IPS DF 6.9 (cell line): ENCODE measurements at regions not wholly inside any gene's neighbourhood (a gene's known extent, or its start where the extent isn't known, plus 50 kb on each side); places are given as distances from the start of the nearest gene placed in this dataset.

Experiments
- DNase-seq: peaks from one replicate; pipeline ENCODE4 v3.0.0-alpha.2; 2013; ENCODE audit warnings: low read depth, low spot score
- H3K27ac ChIP-seq: one replicate; pipeline ENCODE4 v1.5.1; 2013; ENCODE audit warnings: low read length, control low read depth
- H3K27me3 ChIP-seq: 2 replicates; pipeline ENCODE4 v1.6.1; 2013; ENCODE audit warnings: mild to moderate bottlenecking, low read length; ENCODE audit not compliant: control insufficient read depth, insufficient read depth
- H3K36me3 ChIP-seq: 2 replicates; pipeline ENCODE4 v1.6.1; 2013; ENCODE audit warnings: low read length; ENCODE audit not compliant: control insufficient read depth, insufficient read depth
- H3K4me1 ChIP-seq: 2 replicates; pipeline ENCODE4 v1.6.1; 2013; ENCODE audit warnings: low read length; ENCODE audit not compliant: control insufficient read depth, insufficient read depth
- H3K4me3 ChIP-seq: 2 replicates; pipeline ENCODE4 v1.5.1; 2013; ENCODE audit warnings: mild to moderate bottlenecking, low read length
- H3K9me3 ChIP-seq: 2 replicates; pipeline ENCODE4 v1.6.1; 2013; ENCODE audit warnings: low read length, inconsistent platforms; ENCODE audit not compliant: control insufficient read depth, insufficient read depth
- WGBS: extraction: QIAGEN DNeasy Blood & Tissue Kit; methylation state at CpG from one replicate; pipeline ENCODE4 v1.1.7; 2013; ENCODE audit warnings: mixed read lengths, missing lambda C conversion rate; ENCODE audit not compliant: insufficient read length, insufficient coverage; 5-methylcytosine and 5-hydroxymethylcytosine counted together

GRCh38 chr3:194267744-194268653 is 83.1 kb downstream of the CPN2 start:
- WGBS: no CpG with 5 or more reads among the region's 26 CpGs
- Histone ChIP-seq H3K4me1 (peaks cover 7% of the 10 kb centered on the region), H3K36me3 (no peaks in the 10 kb centered on the region), H3K9me3 (no peaks in the 10 kb centered on the region), H3K27ac (no peak overlapping the region), H3K4me3 (no peak overlapping the region), H3K27me3 (no peaks in the 10 kb centered on the region)
- no peak for DNase-seq

DNA sequence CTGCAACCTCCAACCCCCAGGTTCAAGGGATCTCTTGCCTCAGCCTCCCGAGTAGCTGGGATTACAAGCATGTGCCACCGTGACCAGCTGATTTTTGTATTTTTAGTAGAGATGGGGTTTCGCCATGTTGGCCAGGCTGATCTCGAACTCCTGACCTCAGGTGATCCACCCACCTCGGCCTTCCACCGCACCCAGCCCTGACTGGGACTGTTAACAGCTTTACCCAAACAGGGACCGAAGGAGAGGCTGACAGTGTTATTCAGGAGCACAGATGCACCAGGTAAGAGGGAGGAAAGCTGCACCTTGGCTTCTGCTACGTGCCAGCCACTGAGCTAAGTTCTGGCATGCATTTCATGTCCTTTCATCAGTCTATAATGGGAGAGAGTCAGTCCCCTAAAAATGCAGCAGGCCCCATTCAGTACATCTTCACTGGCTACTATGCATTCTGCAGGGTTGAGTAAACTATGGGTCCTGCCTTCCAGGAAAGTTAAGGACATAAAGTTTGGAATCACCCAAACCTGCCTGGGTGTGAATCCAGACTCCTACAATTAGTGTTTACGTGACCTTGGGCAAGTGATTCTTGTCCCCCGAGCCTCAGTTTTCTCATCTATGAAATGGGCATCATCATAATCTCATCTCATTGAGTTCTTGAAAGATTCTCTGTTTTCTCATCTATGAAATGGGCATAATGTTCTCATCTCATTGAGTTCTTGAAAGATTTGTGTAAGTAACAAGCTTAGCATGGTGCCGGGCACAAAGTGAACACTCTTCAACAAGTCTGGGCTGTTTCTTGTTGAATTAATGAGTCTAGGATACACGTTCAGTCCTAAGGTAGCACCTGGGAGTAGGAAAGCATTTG is 82.2 kb downstream of the CPN2 start:
- no CpG with 5 or more reads among the region's 12 CpGs for WGBS
- H3K27me3 ChIP-seq: no peaks in the 10 kb centered on the region
- no peak overlapping the region for H3K27ac ChIP-seq
- DNase-seq: no peak
- no peaks in the 10 kb centered on the region for H3K36me3 ChIP-seq
- H3K9me3 ChIP-seq: no peaks in the 10 kb centered on the region
- H3K4me1 ChIP-seq: peaks cover 7% of the 10 kb centered on the region
- H3K4me3 ChIP-seq: no peak overlapping the region

DNA sequence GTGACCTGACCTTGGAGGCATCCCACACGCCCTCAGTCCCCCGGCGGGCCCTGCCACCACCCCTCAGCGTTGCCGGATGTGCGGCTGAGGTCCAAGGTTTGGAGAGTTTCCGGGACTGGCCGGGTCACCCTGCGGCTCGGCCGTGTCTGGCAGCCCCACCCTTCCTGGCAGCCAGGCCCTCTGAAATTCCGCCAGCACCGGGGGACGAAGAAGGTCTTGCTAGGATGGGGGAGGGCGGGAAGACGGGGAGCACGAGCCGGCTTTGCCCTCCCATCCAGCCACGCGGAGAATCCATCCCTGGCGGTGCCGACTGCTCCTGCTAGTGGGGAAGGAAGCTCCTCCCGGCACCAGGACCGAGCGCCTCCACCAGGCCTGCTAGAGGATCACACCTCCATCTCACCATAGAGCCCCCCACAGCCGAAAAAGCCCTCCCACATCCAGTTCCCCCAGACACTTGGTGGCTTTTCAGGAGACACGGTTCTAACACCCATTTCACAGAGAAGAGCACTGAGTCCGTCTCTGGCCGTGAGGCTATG is 81.5 kb downstream of the CPN2 start:
- Histone ChIP-seq H3K27ac (no peak overlapping the region), H3K4me1 (peaks cover 7% of the 10 kb centered on the region), H3K4me3 (no peak overlapping the region), H3K36me3 (no peaks in the 10 kb centered on the region), H3K27me3 (no peaks in the 10 kb centered on the region), H3K9me3 (no peaks in the 10 kb centered on the region)
- DNase-seq: no peak
- WGBS: no CpG with 5 or more reads among the region's 29 CpGs

- WGBS: no CpG with 5 or more reads among the region's 19 CpGs
- Histone ChIP-seq H3K27me3 (no peaks in the 10 kb centered on the region), H3K4me1 (peaks cover 7% of the 10 kb centered on the region)
Measured at GRCh38 chr3:194270627-194271459, 80.3 kb downstream of the CPN2 start.

DNA sequence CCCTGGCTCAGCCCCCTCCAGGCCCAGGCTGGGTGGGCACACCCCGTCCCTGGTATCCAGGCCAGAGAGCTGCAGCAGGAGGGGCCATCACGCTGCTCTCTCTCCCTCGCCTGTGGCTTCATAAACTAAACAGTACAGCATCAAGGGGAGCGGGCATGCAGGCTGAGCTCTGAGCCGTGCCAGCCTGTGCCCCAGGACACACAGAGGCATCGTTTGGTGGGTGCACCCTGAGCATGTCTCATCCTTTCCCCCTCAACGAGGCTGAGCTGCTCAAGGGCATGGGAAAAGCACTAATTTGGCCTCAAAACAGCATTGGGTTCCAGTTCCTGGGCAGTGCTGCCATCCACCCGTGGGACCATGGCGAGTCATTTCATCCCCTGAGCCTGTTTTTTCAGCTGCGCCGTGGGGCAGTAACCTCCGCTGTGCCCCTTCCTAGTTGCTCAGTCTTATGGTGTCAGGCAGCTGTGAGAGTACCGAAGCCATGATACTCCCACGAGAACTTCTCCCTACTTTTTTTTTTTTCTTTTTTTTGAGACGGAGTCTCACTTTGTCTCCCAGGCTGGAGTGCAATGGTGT is 79.6 kb downstream of the CPN2 start:
- Histone ChIP-seq H3K27me3 (no peaks in the 10 kb centered on the region), H3K9me3 (no peaks in the 10 kb centered on the region), H3K4me1 (peaks cover 7% of the 10 kb centered on the region), H3K4me3 (no peak overlapping the region), H3K27ac (no peak overlapping the region), H3K36me3 (no peaks in the 10 kb centered on the region)
- DNase-seq: no peak
- WGBS: no CpG with 5 or more reads among the region's 15 CpGs

More at GRCh38 chr3:194270627-194271459, 80.3 kb downstream of the CPN2 start:
- no peaks in the 10 kb centered on the region for H3K36me3 ChIP-seq
- H3K27ac ChIP-seq: no peak overlapping the region
- no peak overlapping the region for H3K4me3 ChIP-seq
- DNase-seq: no peak
- no peaks in the 10 kb centered on the region for H3K9me3 ChIP-seq

DNA sequence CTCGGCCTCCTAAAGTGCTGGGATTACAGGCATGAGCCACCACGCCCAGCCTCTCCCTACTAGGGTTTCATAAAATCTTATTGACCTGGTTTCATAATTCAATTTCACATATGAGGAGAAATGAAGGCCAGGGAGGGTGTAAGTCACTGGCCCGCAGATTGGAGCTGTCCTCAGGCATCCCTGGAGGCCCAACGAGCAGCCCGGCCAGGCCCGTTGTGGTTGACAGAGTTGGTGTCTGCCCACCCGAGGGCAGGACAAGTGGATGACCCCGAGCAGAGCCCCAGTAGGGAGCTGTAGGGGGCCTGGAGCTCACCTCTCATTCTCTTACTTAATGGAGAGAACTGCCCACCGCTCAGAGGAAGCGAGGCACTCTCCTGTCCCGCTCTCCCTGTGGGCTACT is 78.9 kb downstream of the CPN2 start:
- DNase-seq: no peak
- no peaks in the 10 kb centered on the region for H3K9me3 ChIP-seq
- no peak overlapping the region for H3K27ac ChIP-seq
- H3K36me3 ChIP-seq: no peaks in the 10 kb centered on the region
- peaks cover 9% of the 10 kb centered on the region for H3K4me1 ChIP-seq
- H3K4me3 ChIP-seq: no peak overlapping the region
- no peaks in the 10 kb centered on the region for H3K27me3 ChIP-seq
- WGBS: no CpG with 5 or more reads among the region's 11 CpGs

- no peaks in the 10 kb centered on the region for H3K27me3 ChIP-seq
- no peak for DNase-seq
- no CpG with 5 or more reads among the region's 32 CpGs for WGBS
- H3K4me3 ChIP-seq: no peak overlapping the region
- H3K27ac ChIP-seq: no peak overlapping the region
- peaks cover 7% of the 10 kb centered on the region for H3K4me1 ChIP-seq
- H3K9me3 ChIP-seq: no peaks in the 10 kb centered on the region
- no peaks in the 10 kb centered on the region for H3K36me3 ChIP-seq
Measured at GRCh38 chr3:194272861-194273742, 78.0 kb downstream of the CPN2 start.

GRCh38 chr3:194273743-194274310 is 77.3 kb downstream of the CPN2 start:
- no peaks in the 10 kb centered on the region for H3K36me3 ChIP-seq
- H3K27ac ChIP-seq: no peak overlapping the region
- WGBS: no CpG with 5 or more reads among the region's 7 CpGs
- no peak overlapping the region for H3K4me3 ChIP-seq
- no peaks in the 10 kb centered on the region for H3K9me3 ChIP-seq
- H3K4me1 ChIP-seq: peaks cover 7% of the 10 kb centered on the region
- H3K27me3 ChIP-seq: no peaks in the 10 kb centered on the region
- DNase-seq: no peak
